NCI-H1105 (cell line): ENCODE measurements at regions not wholly inside any gene's neighbourhood (a gene's known extent, or its start where the extent isn't known, plus 50 kb on each side); places are given as distances from the start of the nearest gene placed in this dataset.
"Not testable (repeated sequence)": the region's sequence is repeated elsewhere in the genome, so short reads cannot be mapped to it uniquely, and the experiment has no call there.

Source experiments
- DNase-seq: peaks from one replicate; lab custom pipeline; 2025; lab: John Stamatoyannopoulos, UW

DNA sequence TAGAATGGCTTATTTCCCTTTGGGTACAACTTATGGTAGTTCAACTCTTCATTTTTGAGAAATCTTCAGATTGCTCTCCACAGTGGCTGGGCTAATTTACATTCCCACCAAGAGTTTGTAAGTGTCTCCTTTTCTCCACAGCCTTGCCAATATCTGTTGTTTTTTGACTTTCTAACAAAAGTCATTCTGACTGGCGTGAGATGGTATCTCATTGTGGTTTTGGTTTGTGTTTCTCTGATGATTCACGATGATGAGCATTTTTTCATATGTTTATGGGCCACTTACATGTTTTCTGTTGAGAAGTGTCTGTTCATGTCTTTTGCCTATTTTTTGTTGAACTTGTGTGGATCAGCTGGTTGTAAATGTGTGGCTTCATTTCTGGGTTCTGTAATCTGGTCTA lies 871.0 kb downstream of the EPHA4 start:
- no peak for DNase-seq

DNA sequence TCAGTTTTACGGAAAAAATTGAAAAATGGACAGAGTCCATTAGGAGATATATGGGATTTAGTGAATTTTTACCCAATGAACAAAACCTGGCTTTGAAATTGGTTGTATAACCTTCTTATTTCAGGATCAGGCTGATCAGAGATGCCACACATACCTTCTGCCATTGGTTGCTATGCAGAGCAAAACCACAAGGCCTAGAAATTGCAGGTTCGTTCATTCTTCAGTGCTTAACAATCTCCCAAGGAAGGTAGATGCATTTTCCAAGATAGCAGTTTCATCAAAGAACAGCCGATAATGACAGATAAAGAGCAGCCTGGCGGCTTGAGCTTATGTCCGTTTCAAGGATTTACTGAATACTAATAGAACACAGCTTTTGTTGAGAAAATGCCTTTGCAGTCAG lies 868.8 kb downstream of the EPHA4 start:
- no peak for DNase-seq

DNA sequence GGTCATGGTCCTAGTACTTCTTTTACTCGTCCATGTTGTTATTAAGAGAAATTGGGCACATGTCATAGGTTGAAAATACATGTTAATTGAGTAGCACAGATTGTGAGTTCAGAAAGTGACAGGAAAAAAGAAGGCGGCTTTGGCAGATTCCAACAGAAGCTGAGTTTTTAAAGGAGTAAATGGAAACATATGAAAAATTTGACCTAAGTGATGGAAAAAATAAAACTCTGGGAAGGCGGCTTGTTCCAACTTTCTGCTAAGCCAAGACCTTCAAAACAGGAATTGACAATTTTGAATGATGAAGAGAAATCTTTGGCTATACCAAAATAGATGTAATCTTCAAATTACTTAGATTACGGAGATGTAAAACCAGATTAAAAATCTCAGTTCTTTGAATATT lies 868.0 kb downstream of the EPHA4 start:
- DNase-seq: no peak

DNA sequence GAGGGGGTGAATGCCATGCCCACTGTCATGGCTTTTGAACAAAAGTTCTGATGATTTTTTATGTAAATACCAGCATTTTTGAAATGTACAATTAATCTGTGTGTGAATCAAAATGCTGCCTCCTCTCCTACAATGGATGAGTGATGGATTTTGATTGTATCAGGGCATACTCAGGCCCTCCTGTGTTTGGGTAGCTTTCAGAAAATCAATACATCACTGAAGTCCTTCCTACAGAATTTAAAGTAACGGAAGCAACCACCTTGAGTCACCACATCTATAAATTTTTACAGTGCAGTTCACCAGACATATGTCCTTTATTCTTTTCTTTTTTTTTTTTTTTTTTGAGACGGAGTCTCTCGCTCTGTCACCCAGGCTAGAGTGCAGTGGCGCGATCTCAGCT lies 867.3 kb downstream of the EPHA4 start:
- no peak for DNase-seq

DNA sequence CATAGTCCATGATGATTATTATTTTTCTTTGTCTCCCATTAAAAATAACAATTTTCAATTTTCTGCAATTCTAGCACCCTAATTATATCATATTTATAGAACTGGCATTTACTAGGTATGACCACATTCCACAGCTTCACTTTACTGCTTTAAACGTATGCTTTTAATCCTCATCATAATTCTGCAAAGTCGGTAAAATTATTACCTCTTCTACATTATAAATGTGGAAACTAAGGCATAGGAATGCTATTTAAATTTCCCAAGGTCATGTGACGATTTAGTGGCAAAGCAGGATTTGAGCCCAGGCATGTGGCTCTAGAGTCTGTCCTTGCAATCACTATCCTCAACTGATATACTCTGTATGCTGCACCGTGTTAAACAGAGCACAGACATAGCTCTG lies 866.4 kb downstream of the EPHA4 start:
- no peak for DNase-seq

DNA sequence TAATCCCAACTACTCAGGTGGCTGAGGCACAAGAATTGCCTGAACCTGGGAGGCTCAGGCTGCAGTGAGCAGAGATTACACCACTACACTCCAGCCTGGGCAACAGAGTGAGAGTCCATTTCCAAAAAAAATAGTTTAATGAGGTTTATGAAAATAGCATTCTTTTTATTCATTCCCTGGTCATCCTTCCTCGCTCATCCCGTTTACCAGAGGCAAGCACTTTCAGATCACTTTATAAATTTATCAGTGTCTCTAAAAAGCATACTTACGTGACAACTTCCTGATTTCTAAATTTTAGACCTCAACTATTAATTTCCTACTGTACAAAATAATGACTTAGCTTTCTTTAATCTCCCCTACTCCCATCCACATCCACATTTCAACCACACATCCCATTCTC lies 864.8 kb downstream of the EPHA4 start:
- no peak for DNase-seq

DNA sequence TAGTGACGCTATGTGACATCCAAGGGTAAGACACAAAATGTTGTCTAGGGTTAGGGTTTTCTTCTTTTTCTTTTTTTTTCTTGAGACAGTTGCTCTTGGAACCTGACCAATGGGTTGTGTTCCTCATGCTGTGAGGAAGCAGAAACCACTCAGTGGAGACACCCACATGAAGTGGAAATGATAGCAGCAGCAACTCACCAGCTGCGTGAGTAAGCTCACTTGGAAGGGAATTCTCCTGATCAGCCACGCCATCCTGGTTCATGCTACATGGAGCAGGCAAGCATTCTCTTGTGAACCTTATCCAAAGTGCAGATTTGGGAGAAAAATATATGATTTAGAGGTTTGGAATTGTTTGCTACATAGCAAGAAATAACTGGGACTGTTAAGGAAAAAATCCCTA lies 863.7 kb downstream of the EPHA4 start:
- no peak for DNase-seq

DNA sequence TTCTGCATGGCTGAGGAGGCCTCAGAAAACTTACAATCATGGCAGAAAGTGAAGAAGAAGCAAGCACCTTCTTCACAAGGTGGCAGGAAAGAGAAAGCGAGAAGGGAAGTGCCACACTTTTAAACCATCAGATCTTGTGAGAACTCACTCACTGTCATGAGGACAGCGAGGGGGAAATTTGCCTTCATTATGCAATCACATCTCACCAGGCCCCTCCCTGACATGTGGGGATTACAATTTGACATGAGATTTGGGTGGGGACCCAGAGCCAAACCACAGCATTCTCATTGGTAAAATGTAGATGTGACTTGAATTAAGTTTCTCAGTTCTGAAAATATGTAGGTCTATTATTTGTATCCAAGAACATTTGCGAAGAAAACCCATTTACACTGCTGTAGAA lies 854.8 kb downstream of the EPHA4 start:
- DNase-seq: no peak

DNA sequence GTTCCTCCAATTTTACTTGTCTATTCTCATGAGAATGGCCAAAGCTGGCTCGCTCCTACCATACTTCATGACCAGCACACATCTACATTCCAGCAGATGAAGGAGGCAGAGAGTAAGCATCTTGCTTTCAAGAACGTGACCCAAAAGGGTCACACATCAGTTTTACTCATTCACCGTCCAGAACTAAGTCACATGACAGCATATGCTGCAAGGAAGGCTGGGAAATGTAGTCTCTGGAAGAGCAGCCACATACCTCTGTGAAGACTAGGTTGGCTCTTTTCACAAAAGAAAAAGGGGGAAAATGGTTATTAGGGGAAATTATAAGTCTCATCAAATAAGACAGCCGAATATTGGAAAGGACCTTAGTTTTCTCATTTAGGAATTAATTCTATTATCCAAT lies 835.3 kb downstream of the EPHA4 start:
- DNase-seq: no peak

DNA sequence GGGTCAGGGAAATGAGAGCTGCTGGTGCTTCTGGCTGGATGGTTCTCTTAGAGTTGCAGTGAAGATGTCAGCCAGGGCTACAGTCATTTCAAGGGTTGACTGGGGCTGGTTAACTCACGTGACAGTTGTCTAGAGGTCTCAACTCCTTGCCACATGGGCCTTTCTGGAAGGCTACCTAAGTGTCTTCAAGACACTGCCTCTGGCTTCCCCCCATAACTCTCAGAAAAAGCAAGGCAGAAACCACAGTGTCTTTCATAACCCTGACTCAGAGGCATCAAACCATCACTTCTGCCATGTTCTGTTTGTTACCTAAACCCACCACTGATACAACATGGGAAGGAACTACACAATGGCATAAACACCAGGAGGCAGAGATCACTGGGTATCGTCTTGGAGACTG lies 828.9 kb downstream of the EPHA4 start:
- no peak for DNase-seq

DNA sequence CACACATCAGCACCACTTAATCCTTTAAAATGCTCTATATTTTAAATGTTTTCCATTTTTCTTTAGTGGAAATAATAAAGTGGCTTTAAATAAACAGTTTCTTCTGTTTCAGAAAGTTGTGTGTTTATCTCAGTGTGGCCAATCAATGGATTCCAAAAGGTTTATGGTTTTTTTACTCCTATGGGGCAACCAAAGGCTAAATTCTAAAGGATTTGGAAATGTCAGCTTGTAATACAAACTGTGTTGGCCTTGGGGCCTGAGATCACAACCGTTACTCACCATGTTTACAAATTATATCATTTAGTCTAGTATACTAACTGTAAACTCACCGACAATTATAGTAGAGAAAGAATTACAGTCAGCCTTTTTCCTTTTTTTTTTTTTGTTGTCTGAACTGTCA lies 827.2 kb downstream of the EPHA4 start:
- no peak for DNase-seq

DNA sequence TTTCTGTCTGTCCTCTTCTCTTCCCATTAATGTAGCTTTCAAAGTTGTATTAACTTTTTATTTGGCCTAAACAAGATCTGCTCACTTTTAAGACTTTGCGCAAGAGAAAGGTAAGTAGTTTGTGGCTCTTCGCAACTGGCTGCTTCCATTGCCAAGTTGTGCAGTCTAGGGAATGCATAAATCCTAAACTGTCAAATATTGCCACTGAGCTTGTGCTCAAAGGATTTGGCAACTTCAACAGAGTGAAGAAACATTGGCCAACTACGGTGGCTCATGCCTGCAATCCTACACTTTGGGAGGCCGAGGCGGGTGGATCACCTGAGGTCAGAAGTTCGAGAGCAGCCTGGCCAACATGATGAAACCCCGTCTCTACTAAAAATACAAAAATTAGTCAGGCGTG lies 826.4 kb downstream of the EPHA4 start:
- DNase-seq: no peak

DNA sequence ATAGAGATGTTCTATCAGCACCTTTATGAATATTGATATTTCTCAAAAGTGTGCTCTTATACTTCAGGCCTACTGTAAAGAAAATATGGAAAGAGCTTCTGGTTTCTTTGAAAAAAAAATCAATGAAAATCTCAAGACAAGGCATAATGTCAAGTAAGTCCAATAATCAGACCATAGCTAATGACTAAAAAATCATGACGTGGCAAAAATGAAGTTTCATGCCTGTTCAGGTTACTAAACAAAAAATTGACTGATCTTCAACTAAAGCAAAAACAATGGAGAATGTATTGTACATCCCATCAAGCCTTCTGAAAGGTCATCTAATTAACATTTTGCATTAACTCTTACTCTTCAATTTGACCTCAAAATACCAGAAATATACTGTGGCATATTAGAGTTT lies 824.4 kb downstream of the EPHA4 start:
- no peak for DNase-seq

DNA sequence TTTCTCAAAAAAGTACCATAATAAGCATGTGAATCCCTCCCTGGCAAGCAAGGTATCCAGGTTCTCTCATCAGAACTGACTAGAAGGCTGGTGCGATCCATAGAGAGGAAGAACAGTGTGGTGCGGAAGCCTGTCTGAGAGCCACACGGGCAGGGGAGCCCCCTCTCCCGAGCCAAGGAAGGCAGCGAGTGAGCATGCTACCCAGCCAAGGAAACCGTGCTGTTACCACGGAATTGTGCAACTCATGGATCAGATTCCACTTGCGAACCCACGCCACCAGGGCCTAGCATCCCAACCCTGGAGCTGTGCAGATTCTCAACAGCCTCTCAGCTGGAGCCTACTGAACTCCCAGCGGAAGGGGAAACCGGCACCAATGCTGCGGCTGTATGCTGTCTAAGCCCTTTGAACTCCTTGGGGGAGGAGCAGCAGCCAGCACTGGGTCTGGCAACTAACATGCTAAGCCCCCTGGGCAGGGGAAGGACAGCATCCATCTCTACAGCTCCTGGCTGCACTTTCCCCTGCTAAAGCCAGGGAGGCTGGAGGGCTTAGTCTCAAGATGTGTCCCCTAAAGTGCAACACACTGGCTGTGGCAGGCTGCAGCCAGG lies 823.1 kb downstream of the EPHA4 start:
- DNase-seq: no peak

DNA sequence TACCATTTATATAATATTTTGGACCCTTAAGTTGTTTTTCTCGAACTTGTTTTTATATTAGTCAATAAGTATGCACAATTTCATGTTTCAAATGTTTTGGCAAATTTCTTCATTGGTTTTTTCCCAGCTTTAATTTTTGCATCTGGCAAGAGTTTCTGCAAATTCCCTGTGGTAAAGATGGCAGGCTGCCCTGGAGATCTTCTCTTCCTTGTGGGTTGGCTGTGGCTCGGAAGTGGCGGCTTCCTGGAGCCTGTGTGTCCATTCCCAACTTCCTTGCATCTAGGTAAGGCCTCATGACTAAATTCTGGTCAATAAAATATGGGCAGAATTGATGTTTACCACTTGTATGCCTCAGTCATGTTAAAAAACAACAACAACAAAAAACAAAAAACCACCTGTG lies 818.6 kb downstream of the EPHA4 start:
- DNase-seq: no peak

DNA sequence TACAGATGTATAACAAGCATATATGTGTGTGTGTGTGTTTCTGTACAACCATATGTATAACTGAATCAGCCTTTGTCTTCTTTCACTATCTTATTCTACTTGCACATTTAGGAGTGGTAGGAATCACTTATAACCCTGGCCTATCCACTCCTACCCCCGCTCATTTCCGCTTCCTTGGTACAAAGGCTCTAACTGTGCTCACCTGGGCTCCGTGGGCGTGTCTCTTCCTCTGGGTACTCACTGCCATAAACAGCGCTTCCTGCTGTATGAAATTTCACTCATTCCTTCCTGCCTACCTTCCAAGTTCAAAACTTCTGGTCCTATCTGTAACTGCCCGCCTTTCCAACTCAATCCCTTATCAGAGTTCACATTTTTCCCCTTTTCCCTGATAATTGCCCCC lies 815.5 kb downstream of the EPHA4 start:
- DNase-seq: no peak

DNA sequence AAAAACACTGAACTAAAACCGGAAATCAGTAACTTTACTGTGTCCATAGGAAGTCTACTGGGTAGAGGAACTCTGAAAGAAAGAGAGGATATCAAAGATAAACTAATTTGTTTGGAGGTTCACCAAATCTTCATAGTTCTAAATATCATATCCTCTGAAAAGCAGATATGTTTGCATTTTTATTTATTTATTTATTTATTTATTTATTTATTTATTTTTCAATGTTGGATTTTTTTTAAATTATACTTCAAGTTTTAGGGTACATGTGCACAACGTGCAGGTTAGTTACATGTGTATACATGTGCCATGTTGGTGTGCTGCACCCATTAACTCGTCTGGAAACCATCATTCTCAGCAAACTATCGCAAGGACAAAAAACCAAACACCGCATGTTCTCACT lies 813.7 kb downstream of the EPHA4 start:
- DNase-seq: not testable (repeated sequence)

DNA sequence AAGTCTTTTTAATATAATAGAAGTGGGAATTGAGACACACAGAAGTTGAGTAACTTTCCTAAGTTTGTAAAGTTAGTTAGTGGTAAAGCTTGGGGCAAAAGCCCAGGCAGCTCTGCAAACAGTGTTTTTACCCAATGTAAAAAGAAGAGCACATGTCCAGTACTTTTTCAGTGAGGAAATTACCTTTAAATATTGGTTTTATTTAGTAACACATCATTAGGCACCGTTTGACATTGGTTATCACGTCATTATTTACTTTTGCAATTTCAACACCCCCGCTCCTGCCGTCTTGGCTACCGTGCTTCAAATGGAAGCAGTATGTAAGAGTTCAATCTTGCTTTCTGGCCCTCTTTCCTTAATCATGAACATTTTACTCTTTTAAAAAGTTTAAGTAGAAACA lies 807.9 kb downstream of the EPHA4 start:
- no peak for DNase-seq

DNA sequence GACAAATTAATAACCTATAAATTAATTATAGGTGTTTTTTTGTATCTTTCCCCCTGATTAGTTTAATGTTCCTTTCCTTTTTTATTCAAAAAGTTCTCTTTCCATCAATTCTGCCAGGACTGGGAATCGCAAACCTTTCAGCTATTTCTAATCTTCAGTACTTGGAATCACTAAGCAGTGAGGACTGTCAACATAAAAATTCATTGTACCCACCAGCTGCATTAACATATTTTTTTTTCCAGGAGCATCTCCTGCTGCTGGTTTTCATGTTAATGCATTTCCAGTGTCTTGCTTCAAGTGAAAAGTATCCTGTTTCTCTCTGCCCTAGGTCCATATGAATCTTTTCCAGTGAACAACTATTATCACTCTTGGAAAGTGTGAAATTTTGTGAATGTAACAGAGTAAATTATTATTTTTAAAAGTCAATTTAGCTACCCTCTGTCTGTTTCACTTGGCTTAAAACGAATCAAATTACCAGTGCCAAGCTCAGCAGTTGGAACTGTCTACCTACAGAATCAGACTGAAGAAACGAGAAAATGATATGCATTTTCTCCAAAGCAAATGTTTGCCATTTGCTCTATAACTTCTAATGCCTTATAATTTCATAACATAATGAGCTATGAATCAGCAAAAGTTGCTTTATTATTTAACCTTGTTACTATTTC lies 804.4 kb downstream of the EPHA4 start:
- DNase-seq: no peak

DNA sequence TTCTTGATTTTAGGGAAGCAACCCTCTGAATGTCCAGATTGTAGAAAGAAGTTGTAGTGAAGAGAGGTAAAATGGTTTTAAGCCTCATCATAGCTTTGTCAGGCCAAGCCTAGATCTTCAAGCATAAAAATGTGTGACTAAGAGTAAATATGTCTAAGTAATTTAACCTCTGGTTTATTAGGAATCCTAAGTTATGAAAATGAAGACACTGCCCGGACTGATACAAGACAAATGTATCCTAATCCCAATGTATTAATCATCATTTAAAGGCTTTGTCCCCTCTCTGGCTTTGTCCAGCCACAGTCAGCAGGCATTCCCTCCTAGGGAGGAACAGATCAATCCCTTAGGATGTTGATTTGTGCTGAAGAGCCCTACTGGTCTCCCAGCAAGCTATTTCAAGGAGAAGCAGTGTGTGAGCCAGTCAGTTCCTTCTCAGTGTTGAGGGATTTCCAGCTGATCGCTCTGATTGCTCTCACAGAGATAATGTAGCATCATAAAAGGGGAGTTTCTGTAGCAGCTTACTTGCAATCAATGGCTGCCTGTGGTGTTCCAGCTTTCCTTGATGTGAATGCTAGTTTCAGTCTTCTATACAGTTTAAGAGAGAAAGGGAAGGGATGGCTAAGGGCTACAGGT lies 796.1 kb downstream of the EPHA4 start:
- DNase-seq: no peak

DNA sequence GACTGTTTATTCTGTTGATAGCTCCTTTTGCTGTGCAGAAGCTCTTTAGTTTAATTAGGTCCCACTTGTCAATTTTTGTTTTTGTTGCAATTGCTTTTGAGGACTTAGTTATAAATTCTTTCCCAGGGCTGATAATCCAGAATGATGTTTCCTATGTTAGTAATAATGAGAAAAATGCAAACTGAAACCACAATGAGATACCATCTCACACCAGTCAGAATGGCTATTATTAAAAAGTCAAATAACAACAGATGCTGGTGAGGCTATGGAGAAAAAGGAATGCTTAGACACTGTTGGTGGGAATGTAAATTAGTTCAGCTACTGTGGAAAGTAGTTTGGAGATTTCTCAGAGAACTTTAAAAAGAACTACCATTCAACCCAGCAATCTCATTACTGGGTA lies 793.0 kb downstream of the EPHA4 start:
- DNase-seq: not testable (repeated sequence)

DNA sequence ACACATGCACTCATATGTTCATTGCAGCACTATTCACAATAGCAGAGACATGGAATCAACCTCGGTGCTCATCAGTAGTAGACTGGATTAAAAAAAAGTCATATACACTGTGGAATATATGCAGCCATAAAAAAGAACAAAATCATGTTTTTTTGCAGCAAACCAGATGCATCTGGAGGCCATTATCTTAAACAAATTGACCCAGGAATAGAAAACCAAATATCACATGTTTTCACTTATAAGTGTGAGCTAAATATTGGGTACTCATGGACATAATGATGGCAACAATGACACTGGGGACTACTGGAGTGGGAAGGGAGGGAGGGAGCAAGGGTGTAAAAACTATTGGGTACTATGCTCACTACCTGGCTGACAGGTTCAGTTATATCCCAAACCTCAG lies 792.6 kb downstream of the EPHA4 start:
- DNase-seq: no peak

DNA sequence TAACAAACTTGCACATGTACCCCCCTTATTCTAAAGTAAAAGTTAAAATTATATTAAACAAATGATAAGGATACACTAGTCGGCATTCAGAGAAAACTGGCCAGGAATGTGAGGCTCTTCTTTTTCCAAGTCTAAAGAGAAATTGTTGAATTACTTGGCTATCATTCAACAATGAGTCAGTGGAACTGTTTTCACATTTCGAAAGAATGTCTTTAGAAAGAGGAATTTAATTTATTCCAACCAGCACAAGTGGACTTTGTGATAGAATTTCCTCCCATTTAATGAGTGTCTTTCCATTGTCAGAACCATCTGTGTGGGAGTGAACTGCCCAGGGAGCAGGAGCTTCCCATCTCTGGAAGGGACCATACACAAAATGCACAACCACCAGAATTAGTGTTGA lies 792.2 kb downstream of the EPHA4 start:
- no peak for DNase-seq
